ENCODE measurements at regions not wholly inside any gene's neighbourhood (a gene's known extent, or its start where the extent isn't known, plus 50 kb on each side); places are given as distances from the start of the nearest gene placed in this dataset.

DNA sequence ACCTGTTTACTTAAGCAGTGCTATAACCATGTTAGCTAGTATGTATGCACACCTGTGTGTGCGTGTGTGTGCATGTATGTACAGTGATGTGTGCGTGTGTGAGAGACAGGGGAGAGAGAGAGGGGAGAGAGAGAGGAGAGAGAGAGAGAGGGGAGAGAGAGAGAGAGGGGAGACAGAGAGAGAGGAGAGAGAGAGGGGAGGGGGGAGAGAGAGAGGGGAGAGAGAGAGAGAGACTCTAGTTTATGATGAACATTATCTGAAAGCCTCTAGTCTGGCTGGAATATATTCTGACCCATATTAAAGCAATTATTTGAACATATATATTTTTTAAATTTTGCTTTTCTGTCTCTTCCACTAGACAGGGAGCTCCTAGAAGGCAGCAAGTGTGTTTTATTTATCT, 117.5 kb upstream of the CPEB4 start:
- no peak for DNase-seq (ENCODE audit: low read depth, low spot score)
- ChIA-PET POLR2A (no interaction called here), CTCF (no interaction called here)
- TF ChIP-seq, protein P1, sequence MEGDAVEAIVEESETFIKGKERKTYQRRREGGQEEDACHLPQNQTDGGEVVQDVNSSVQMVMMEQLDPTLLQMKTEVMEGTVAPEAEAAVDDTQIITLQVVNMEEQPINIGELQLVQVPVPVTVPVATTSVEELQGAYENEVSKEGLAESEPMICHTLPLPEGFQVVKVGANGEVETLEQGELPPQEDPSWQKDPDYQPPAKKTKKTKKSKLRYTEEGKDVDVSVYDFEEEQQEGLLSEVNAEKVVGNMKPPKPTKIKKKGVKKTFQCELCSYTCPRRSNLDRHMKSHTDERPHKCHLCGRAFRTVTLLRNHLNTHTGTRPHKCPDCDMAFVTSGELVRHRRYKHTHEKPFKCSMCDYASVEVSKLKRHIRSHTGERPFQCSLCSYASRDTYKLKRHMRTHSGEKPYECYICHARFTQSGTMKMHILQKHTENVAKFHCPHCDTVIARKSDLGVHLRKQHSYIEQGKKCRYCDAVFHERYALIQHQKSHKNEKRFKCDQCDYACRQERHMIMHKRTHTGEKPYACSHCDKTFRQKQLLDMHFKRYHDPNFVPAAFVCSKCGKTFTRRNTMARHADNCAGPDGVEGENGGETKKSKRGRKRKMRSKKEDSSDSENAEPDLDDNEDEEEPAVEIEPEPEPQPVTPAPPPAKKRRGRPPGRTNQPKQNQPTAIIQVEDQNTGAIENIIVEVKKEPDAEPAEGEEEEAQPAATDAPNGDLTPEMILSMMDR (IDR thresholded peaks at IDR 0.05; ENCODE audit: low read depth, low read length) = no peak
- no peaks in the 10 kb centered on the region for H3K9me3 ChIP-seq (ENCODE audit: control insufficient read depth, insufficient read depth, low read length)
- H3K4me3 ChIP-seq (ENCODE audit: low read depth, low read length) = no peak overlapping the region
- H3K27ac ChIP-seq (ENCODE audit: low read depth, low read length) = no peak overlapping the region
- H3K27me3 ChIP-seq (ENCODE audit: control insufficient read depth, insufficient read depth, low read length) = peaks cover 3% of the 10 kb centered on the region

DNA sequence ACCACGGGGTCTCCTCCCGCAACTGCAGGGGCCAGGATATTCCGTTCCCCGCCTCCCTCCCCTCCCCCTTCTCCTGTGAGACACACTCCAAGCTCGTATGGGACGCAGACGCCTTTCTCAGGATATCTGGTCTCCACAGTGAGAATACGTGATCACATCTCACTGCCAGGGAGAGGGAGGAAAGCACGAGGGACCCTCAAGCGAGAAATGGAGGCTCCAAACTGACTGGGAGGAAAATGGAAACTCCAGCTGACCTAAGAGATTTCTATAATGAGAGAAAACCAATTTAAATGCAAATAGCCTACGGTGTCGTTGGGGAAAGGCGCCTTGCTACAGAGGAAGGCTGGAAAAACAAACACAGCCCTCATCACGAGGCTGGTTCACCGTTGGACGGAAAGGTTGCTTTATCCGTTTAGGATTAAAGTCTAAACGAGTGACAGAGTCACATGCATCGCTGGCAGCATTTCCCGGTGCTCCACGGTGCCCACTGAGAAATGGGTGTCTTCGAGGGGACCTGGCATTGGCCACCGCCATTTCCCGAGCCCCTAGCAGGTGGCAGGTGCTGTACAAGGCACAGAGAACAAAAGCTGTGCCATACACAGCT, 116.9 kb upstream of the CPEB4 start:
- DNase-seq (ENCODE audit: low read depth, low spot score) = no peak
- TF ChIP-seq, protein P1 (IDR thresholded peaks at IDR 0.05; ENCODE audit: low read depth, low read length) = no peak
- CTCF ChIA-PET = no interaction called here
- no peak overlapping the region for H3K27ac ChIP-seq (ENCODE audit: low read depth, low read length)
- no peaks in the 10 kb centered on the region for H3K9me3 ChIP-seq (ENCODE audit: control insufficient read depth, insufficient read depth, low read length)
- no peak overlapping the region for H3K4me3 ChIP-seq (ENCODE audit: low read depth, low read length)
- POLR2A ChIA-PET = no interaction called here
- peaks cover 3% of the 10 kb centered on the region for H3K27me3 ChIP-seq (ENCODE audit: control insufficient read depth, insufficient read depth, low read length)

DNA sequence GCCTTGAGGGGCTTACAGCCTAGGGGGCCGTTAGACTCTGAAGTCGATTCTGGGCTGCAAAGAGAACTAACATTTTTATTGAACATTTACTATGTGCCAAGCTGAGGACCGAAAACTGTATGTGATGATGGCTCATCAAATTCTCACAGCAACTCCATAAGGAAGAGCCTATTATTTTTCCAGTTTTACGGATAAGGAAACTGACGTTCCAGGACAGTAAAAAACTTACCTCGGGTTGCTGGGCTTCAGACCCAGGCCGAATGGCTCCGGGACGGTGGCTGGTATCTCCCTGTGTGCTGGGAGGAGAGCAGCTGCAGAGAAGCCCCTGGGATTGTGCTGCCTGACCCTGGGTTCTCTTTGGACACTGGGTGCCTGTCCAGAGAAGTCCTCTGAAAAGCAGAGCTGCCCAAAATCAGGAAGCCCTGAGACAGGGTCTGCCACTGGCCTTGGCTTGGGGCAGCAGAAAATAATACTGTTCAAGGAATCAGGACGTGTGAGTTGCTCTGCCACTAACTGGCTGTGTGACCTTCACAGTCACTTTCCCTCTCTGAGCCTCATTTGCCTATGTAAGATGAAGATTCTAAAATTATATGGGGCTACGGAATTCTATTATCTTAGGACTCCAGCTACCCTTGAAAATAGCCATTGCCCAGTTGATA, 116.3 kb upstream of the CPEB4 start:
- no peak for DNase-seq (ENCODE audit: low read depth, low spot score)
- H3K9me3 ChIP-seq (ENCODE audit: control insufficient read depth, insufficient read depth, low read length) = no peaks in the 10 kb centered on the region
- H3K4me3 ChIP-seq (ENCODE audit: low read depth, low read length) = no peak overlapping the region
- H3K27ac ChIP-seq (ENCODE audit: low read depth, low read length) = no peak overlapping the region
- TF ChIP-seq, protein P1 (IDR thresholded peaks at IDR 0.05; ENCODE audit: low read depth, low read length) = no peak
- H3K27me3 ChIP-seq (ENCODE audit: control insufficient read depth, insufficient read depth, low read length) = peaks cover 3% of the 10 kb centered on the region
- ChIA-PET POLR2A (no interaction called here), CTCF (no interaction called here)

DNA sequence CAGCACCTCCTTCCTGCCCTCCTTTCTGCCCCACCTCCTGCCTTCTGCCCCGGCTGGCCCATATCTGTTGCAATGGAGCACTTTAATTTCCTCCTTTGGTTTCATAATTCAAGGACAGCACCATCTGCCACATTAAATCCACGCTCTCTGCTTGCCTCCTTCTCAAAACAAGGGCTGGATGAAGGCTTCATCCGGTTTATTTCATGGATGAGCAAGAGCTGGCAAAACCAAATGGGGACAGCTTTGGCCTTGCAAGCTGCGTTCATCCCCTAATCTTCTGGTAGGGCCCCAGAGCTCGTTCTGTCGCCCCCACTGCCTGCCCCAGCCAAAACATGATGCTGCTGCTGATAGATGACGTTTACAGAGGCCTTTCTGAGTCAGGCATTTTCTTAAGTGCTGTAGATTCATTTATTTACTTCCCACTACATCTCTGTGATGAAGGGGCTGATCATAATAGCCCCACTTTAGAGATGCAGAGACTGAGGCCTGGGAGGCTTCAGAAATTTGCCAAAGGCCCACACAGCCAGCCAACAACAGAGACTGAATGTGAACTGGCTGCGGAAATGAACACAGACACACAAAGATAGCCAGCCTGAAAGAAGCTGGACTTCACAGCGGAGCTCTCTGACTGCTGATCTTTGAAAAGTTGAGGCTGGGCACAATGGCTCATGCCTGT, 115.6 kb upstream of the CPEB4 start:
- no peaks in the 10 kb centered on the region for H3K9me3 ChIP-seq (ENCODE audit: control insufficient read depth, insufficient read depth, low read length)
- no peak overlapping the region for H3K4me3 ChIP-seq (ENCODE audit: low read depth, low read length)
- peak; percentile 4 for DNase-seq (ENCODE audit: low read depth, low spot score)
- H3K27me3 ChIP-seq (ENCODE audit: control insufficient read depth, insufficient read depth, low read length) = peaks cover 3% of the 10 kb centered on the region
- no peak overlapping the region for H3K27ac ChIP-seq (ENCODE audit: low read depth, low read length)
- TF ChIP-seq, protein P1 (IDR thresholded peaks at IDR 0.05; ENCODE audit: low read depth, low read length) = no peak
- CTCF ChIA-PET = no interaction called here
- POLR2A ChIA-PET = no interaction called here

DNA sequence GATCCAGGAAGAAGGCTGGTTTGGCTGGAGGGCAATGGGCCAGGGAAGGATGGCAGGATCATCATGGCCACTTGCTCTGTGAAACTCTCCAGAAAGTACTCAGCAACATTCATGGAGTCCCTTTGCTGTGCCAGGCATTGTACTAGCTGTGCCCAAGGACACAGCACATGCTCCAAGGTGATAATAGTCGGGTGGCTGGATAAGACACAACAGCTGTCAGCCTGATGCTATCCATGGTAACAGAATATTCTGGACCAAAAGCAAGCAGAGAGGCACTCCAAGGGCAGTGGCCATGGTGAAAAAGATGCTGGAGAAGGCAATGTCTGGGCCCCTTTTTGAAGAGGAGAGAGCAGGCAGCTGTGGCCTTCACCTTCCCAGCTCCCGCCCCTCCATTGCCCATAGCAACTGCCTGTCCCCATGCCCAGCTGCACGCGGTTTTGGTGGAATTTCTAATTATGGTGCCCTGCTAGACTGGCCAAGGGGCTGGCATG, 113.8 kb upstream of the CPEB4 start:
- ChIA-PET POLR2A (no interaction called here), CTCF (no interaction called here)
- H3K27me3 ChIP-seq (ENCODE audit: control insufficient read depth, insufficient read depth, low read length) = no peaks in the 10 kb centered on the region
- no peak overlapping the region for H3K27ac ChIP-seq (ENCODE audit: low read depth, low read length)
- TF ChIP-seq, protein P1 (IDR thresholded peaks at IDR 0.05; ENCODE audit: low read depth, low read length) = no peak
- H3K4me3 ChIP-seq (ENCODE audit: low read depth, low read length) = no peak overlapping the region
- no peak for DNase-seq (ENCODE audit: low read depth, low spot score)
- no peaks in the 10 kb centered on the region for H3K9me3 ChIP-seq (ENCODE audit: control insufficient read depth, insufficient read depth, low read length)
